ENCODE measurements at regions not wholly inside any gene's neighbourhood (a gene's known extent, or its start where the extent isn't known, plus 50 kb on each side); places are given as distances from the start of the nearest gene placed in this dataset.

GRCh38 chr6:15843226-15843625 is 180.4 kb upstream of the DTNBP1 start (continued):
- no peak for TF ChIP-seq RAD51 (IDR thresholded peaks at IDR 0.05)

- Histone ChIP-seq H3K4me3 (no peak overlapping the region), H3K9me3 (replicated peaks; ENCODE audit: control insufficient read depth, insufficient read depth, low read length) (no peaks in the 10 kb centered on the region), H3K79me2 (ENCODE audit: control insufficient read depth, insufficient read depth, low read length) (no peaks in the 10 kb centered on the region), H3K9ac (ENCODE audit: control insufficient read depth, insufficient read depth, low read length) (no peak overlapping the region), H4K20me1 (ENCODE audit: control insufficient read depth, insufficient read depth) (no peaks in the 10 kb centered on the region), H3K27ac (ENCODE audit: control insufficient read depth, insufficient read depth) (no peak overlapping the region), H3K36me3 (ENCODE audit: control insufficient read depth in 2 of 2, insufficient read depth in 2 of 2, low read length in 1 of 2) (no peaks in the 10 kb centered on the region), H3K4me1 (ENCODE audit: control insufficient read depth, insufficient read depth, low read length) (peaks cover 5% of the 10 kb centered on the region; the same call in 1 of the 2 replicates), H3K27me3 (replicated peaks in 1 of 2; ENCODE audit: control insufficient read depth in 2 of 2, insufficient read depth in 2 of 2, low read length in 1 of 2) (no peaks in the 10 kb centered on the region), H3K4me2 (ENCODE audit: control insufficient read depth, insufficient read depth) (no peak overlapping the region), H2AFZ (ENCODE audit: control insufficient read depth, low read depth, low read length) (no peak overlapping the region)
- intact Hi-C loops (cut with micrococcal nuclease; ENCODE audit: unreplicated experiment): no loop called here
- ChIA-PET RAD21 (ENCODE audit: unreplicated experiment) (interaction anchor here (1.1 to 3.3 kb wide), 4 partner anchors 10 to 327 kb away, joined by 4 to 11 read pairs (median 7); no protein-coding TSS in a partner anchor), SMC1A (ENCODE audit: uncharacterized antibody, unreplicated experiment) (interaction anchor here (0.9 to 5.2 kb wide), 9 partner anchors 9 to 290 kb away, joined by 3 to 33 read pairs (median 4); no protein-coding TSS in a partner anchor), CTCF (interaction anchor here (2.2 kb wide), 1 partner anchor 21 kb away, joined by 6 read pairs; no protein-coding TSS in a partner anchor), POLR2A (interaction anchor here (1.0 to 1.7 kb wide), 3 partner anchors 10 to 12 kb away, joined by 3 to 5 read pairs (median 4); no protein-coding TSS in a partner anchor)
- DNase-seq (ENCODE audit: low read depth, low spot score): no peak
- no peak for FAIRE-seq
- TF ChIP-seq ZNF207 (IDR thresholded peaks at IDR 0.05; ENCODE audit: borderline replicate concordance): no peak
- no peak for TF ChIP-seq SREBF1 (IDR thresholded peaks at IDR 0.05; ENCODE audit: low read length)
- TF ChIP-seq, protein P1, sequence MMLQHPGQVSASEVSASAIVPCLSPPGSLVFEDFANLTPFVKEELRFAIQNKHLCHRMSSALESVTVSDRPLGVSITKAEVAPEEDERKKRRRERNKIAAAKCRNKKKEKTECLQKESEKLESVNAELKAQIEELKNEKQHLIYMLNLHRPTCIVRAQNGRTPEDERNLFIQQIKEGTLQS (IDR thresholded peaks at IDR 0.05; ENCODE audit: borderline replicate concordance, extremely low read depth, low read depth, low read length): no peak
- no peak for TF ChIP-seq ZNF217 (IDR thresholded peaks at IDR 0.05)
- no peak for TF ChIP-seq HSF1 (IDR thresholded peaks at IDR 0.05; ENCODE audit: low read depth, low read length)
- no peak for TF ChIP-seq MYB (IDR thresholded peaks at IDR 0.05; ENCODE audit: borderline replicate concordance, low read depth, low read length)
- TF ChIP-seq POLR2AphosphoS5 (IDR thresholded peaks at IDR 0.05; ENCODE audit: low read length): no peak
- WGBS (ENCODE audit: insufficient coverage, insufficient replicate concordance, low lambda C conversion rate, missing lambda C conversion rate): 45% methylated on average over 3 of the region's 3 CpGs
- ATAC-seq: no peak
- in situ Hi-C loops (cut with MboI): no loop called here
- no TSS peak for BruUV-seq (replicated peaks)
Measured at GRCh38 chr6:15842727-15843117, 179.9 kb upstream of the DTNBP1 start.

Measured in GM12878 (cell line).